ENCODE measurements at regions not wholly inside any gene's neighbourhood (a gene's known extent, or its start where the extent isn't known, plus 50 kb on each side); places are given as distances from the start of the nearest gene placed in this dataset.
"Not testable (repeated sequence)": the region's sequence is repeated elsewhere in the genome, so short reads cannot be mapped to it uniquely, and the experiment has no call there.

- H3K27me3 ChIP-seq (ENCODE audit: control insufficient read depth in 1 of 2, insufficient read depth in 2 of 2, low read length in 2 of 2); H3K4me3 ChIP-seq (ENCODE audit: low read depth in 1 of 2, low read length in 2 of 2); H3K4me1 ChIP-seq (ENCODE audit: control insufficient read depth in 2 of 2, insufficient read depth in 2 of 2, low read length in 1 of 2); H3K36me3 ChIP-seq (ENCODE audit: control insufficient read depth in 2 of 2, insufficient read depth in 2 of 2, low read length in 1 of 2); H3K9me3 ChIP-seq (ENCODE audit: control insufficient read depth in 2 of 2, insufficient read depth in 1 of 2, low read depth in 1 of 2, low read length in 1 of 2); H3K27ac ChIP-seq (ENCODE audit: low read depth in 2 of 2, low read length in 1 of 2): not testable (repeated sequence)
- WGBS, 2 donors, result 71 to 77% methylated on average over 4 of the region's 4 CpGs
Observed at GRCh38 chr4:33979781-33980180, 2264.5 kb downstream of the ARAP2 start.

GRCh38 chr4:33980361-33980760, 2264.0 kb downstream of the ARAP2 start:
- H3K4me3 ChIP-seq (ENCODE audit: low read depth in 1 of 2, low read length in 2 of 2), result no peak overlapping the region
- WGBS, 2 donors, result 63 to 69% methylated on average over 2 of the region's 2 CpGs

GRCh38 chr4:33989820-33990443, 2254.4 kb downstream of the ARAP2 start:
- Histone ChIP-seq H3K9me3 (ENCODE audit: control insufficient read depth in 2 of 2, insufficient read depth in 1 of 2, low read depth in 1 of 2, low read length in 1 of 2) (no peaks in the 10 kb centered on the region), H3K27ac (ENCODE audit: low read depth in 2 of 2, low read length in 1 of 2) (no peak overlapping the region), H3K4me3 (ENCODE audit: low read depth in 1 of 2, low read length in 2 of 2) (no peak overlapping the region), H3K27me3 (ENCODE audit: control insufficient read depth in 1 of 2, insufficient read depth in 2 of 2, low read length in 2 of 2) (no peaks in the 10 kb centered on the region), H3K4me1 (ENCODE audit: control insufficient read depth in 2 of 2, insufficient read depth in 2 of 2, low read length in 1 of 2) (no peaks in the 10 kb centered on the region), H3K36me3 (ENCODE audit: control insufficient read depth in 2 of 2, insufficient read depth in 2 of 2, low read length in 1 of 2) (no peaks in the 10 kb centered on the region)
- 61 to 91% methylated on average over 3 of the region's 3 CpGs for WGBS, 2 donors

More at GRCh38 chr4:33980361-33980760, 2264.0 kb downstream of the ARAP2 start:
- Histone ChIP-seq H3K27me3 (ENCODE audit: control insufficient read depth in 1 of 2, insufficient read depth in 2 of 2, low read length in 2 of 2) (no peaks in the 10 kb centered on the region), H3K36me3 (ENCODE audit: control insufficient read depth in 2 of 2, insufficient read depth in 2 of 2, low read length in 1 of 2) (no peaks in the 10 kb centered on the region), H3K4me1 (ENCODE audit: control insufficient read depth in 2 of 2, insufficient read depth in 2 of 2, low read length in 1 of 2) (no peaks in the 10 kb centered on the region), H3K27ac (ENCODE audit: low read depth in 2 of 2, low read length in 1 of 2) (no peak overlapping the region), H3K9me3 (ENCODE audit: control insufficient read depth in 2 of 2, insufficient read depth in 1 of 2, low read depth in 1 of 2, low read length in 1 of 2) (no peaks in the 10 kb centered on the region)

GRCh38 chr4:33996075-33996718, 2248.1 kb downstream of the ARAP2 start:
- Histone ChIP-seq H3K9me3 (ENCODE audit: control insufficient read depth in 2 of 2, insufficient read depth in 1 of 2, low read depth in 1 of 2, low read length in 1 of 2) (no peaks in the 10 kb centered on the region), H3K4me3 (ENCODE audit: low read depth in 1 of 2, low read length in 2 of 2) (no peak overlapping the region), H3K36me3 (ENCODE audit: control insufficient read depth in 2 of 2, insufficient read depth in 2 of 2, low read length in 1 of 2) (no peaks in the 10 kb centered on the region), H3K4me1 (ENCODE audit: control insufficient read depth in 2 of 2, insufficient read depth in 2 of 2, low read length in 1 of 2) (no peaks in the 10 kb centered on the region), H3K27me3 (ENCODE audit: control insufficient read depth in 1 of 2, insufficient read depth in 2 of 2, low read length in 2 of 2) (no peaks in the 10 kb centered on the region), H3K27ac (ENCODE audit: low read depth in 2 of 2, low read length in 1 of 2) (no peak overlapping the region)
- 87 to 90% methylated on average over 4 of the region's 4 CpGs for WGBS, 2 donors

GRCh38 chr4:33998291-33998690, 2246.0 kb downstream of the ARAP2 start:
- no peaks in the 10 kb centered on the region for H3K4me1 ChIP-seq (ENCODE audit: control insufficient read depth in 2 of 2, insufficient read depth in 2 of 2, low read length in 1 of 2)
- H3K4me3 ChIP-seq (ENCODE audit: low read depth in 1 of 2, low read length in 2 of 2), result no peak overlapping the region
- H3K9me3 ChIP-seq (ENCODE audit: control insufficient read depth in 2 of 2, insufficient read depth in 1 of 2, low read depth in 1 of 2, low read length in 1 of 2), result no peaks in the 10 kb centered on the region
- H3K36me3 ChIP-seq (ENCODE audit: control insufficient read depth in 2 of 2, insufficient read depth in 2 of 2, low read length in 1 of 2), result no peaks in the 10 kb centered on the region
- H3K27me3 ChIP-seq (ENCODE audit: control insufficient read depth in 1 of 2, insufficient read depth in 2 of 2, low read length in 2 of 2), result no peaks in the 10 kb centered on the region
- H3K27ac ChIP-seq (ENCODE audit: low read depth in 2 of 2, low read length in 1 of 2), result no peak overlapping the region
- 25 to 44% methylated on average over 3 of the region's 3 CpGs for WGBS, 2 donors

- WGBS, 2 donors, result 71 to 76% methylated on average over 3 of the region's 3 CpGs
- Histone ChIP-seq H3K4me1 (ENCODE audit: control insufficient read depth in 2 of 2, insufficient read depth in 2 of 2, low read length in 1 of 2) (no peaks in the 10 kb centered on the region), H3K4me3 (ENCODE audit: low read depth in 1 of 2, low read length in 2 of 2) (no peak overlapping the region), H3K27ac (ENCODE audit: low read depth in 2 of 2, low read length in 1 of 2) (no peak overlapping the region), H3K27me3 (ENCODE audit: control insufficient read depth in 1 of 2, insufficient read depth in 2 of 2, low read length in 2 of 2) (no peaks in the 10 kb centered on the region), H3K36me3 (ENCODE audit: control insufficient read depth in 2 of 2, insufficient read depth in 2 of 2, low read length in 1 of 2) (no peaks in the 10 kb centered on the region), H3K9me3 (ENCODE audit: control insufficient read depth in 2 of 2, insufficient read depth in 1 of 2, low read depth in 1 of 2, low read length in 1 of 2) (no peaks in the 10 kb centered on the region)
Observed at GRCh38 chr4:34000356-34000755, 2244.0 kb downstream of the ARAP2 start.

GRCh38 chr4:34006540-34006939, 2237.8 kb downstream of the ARAP2 start:
- not testable (repeated sequence) for H3K9me3 ChIP-seq (ENCODE audit: control insufficient read depth in 2 of 2, insufficient read depth in 1 of 2, low read depth in 1 of 2, low read length in 1 of 2); H3K36me3 ChIP-seq (ENCODE audit: control insufficient read depth in 2 of 2, insufficient read depth in 2 of 2, low read length in 1 of 2); H3K27me3 ChIP-seq (ENCODE audit: control insufficient read depth in 1 of 2, insufficient read depth in 2 of 2, low read length in 2 of 2); H3K4me3 ChIP-seq (ENCODE audit: low read depth in 1 of 2, low read length in 2 of 2); H3K27ac ChIP-seq (ENCODE audit: low read depth in 2 of 2, low read length in 1 of 2); H3K4me1 ChIP-seq (ENCODE audit: control insufficient read depth in 2 of 2, insufficient read depth in 2 of 2, low read length in 1 of 2)
- WGBS, 2 donors, result 75 to 84% methylated on average over 1 of the region's 1 CpG

- Histone ChIP-seq H3K27me3 (ENCODE audit: control insufficient read depth in 1 of 2, insufficient read depth in 2 of 2, low read length in 2 of 2) (no peaks in the 10 kb centered on the region), H3K9me3 (ENCODE audit: control insufficient read depth in 2 of 2, insufficient read depth in 1 of 2, low read depth in 1 of 2, low read length in 1 of 2) (no peaks in the 10 kb centered on the region), H3K36me3 (ENCODE audit: control insufficient read depth in 2 of 2, insufficient read depth in 2 of 2, low read length in 1 of 2) (no peaks in the 10 kb centered on the region), H3K4me3 (ENCODE audit: low read depth in 1 of 2, low read length in 2 of 2) (no peak overlapping the region), H3K27ac (ENCODE audit: low read depth in 2 of 2, low read length in 1 of 2) (no peak overlapping the region), H3K4me1 (ENCODE audit: control insufficient read depth in 2 of 2, insufficient read depth in 2 of 2, low read length in 1 of 2) (no peaks in the 10 kb centered on the region)
- 38 to 50% methylated on average over 1 of the region's 1 CpG for WGBS, 2 donors
Observed at GRCh38 chr4:34009951-34010350, 2234.4 kb downstream of the ARAP2 start.

- H3K27me3 ChIP-seq (ENCODE audit: control insufficient read depth in 1 of 2, insufficient read depth in 2 of 2, low read length in 2 of 2), result no peaks in the 10 kb centered on the region
- no peak overlapping the region for H3K27ac ChIP-seq (ENCODE audit: low read depth in 2 of 2, low read length in 1 of 2)
- H3K4me3 ChIP-seq (ENCODE audit: low read depth in 1 of 2, low read length in 2 of 2), result no peak overlapping the region
- no peaks in the 10 kb centered on the region for H3K36me3 ChIP-seq (ENCODE audit: control insufficient read depth in 2 of 2, insufficient read depth in 2 of 2, low read length in 1 of 2)
- 59 to 69% methylated on average over 6 of the region's 6 CpGs for WGBS, 2 donors
- no peaks in the 10 kb centered on the region for H3K9me3 ChIP-seq (ENCODE audit: control insufficient read depth in 2 of 2, insufficient read depth in 1 of 2, low read depth in 1 of 2, low read length in 1 of 2)
- H3K4me1 ChIP-seq (ENCODE audit: control insufficient read depth in 2 of 2, insufficient read depth in 2 of 2, low read length in 1 of 2), result no peaks in the 10 kb centered on the region
Observed at GRCh38 chr4:34010751-34011519, 2233.4 kb downstream of the ARAP2 start.

Data from esophagus (tissue), 2 donors.